ENCODE measurements at regions not wholly inside any gene's neighbourhood (a gene's known extent, or its start where the extent isn't known, plus 50 kb on each side); places are given as distances from the start of the nearest gene placed in this dataset.
"Not testable (repeated sequence)": the region's sequence is repeated elsewhere in the genome, so short reads cannot be mapped to it uniquely, and the experiment has no call there.

DNA sequence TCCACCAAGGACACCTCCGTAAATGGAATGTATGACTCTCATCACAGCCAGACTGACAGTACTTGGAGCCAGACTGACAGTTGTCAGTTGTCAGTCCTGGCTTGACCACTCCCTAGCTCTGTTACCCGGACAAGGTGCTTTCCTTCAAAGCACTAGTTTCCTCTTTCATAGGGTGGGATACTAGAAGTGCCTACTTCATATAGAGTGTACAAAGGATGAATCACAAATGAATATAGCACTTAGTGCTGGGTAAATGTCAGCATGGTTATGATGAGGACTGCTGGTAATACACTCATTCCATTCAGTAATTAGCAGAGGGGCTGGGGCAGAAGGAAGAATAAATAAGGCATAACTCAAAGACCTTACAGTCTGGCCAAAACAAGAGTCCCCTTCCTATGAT, 91.4 kb downstream of the ARL4C start:
- no peak for DNase-seq

DNA sequence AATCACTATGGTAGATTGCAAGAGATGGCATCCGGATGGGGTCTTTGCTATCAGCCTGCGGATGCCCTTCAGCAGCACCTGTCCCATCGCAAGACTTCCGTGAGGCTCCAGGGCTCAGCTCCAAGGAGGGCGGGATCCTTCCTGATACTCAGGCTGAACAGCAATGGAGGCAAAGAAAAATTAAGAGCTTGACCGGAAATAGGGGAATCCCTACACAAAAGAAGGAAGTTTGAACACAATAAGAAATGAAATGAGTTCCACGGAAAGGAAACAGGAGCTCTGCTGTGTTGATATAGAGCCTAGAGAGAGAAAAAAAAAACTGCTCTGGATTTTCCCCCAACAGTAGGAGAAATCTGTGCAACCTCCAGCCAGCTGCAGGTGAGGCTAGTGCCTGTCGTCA, 91.9 kb downstream of the ARL4C start:
- DNase-seq = no peak

DNA sequence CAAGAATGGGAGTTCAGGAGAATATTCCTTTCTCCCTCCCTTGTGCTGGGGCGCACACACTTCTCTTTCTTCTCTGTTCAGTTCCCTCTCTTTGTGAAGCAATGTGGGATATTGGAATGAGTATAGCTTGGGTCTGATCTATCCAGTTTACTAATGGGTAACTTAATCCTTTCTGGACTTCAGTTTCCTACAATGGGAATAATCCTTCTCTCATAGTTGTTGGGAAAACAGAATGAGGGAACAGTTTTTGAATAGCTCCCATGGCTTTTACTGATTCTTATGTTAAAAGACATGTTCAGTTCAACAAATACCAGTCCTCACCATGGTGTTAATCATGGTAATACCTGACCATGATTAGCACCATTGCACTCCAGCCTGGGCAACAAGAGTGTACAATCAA, 93.1 kb downstream of the ARL4C start:
- DNase-seq = no peak

DNA sequence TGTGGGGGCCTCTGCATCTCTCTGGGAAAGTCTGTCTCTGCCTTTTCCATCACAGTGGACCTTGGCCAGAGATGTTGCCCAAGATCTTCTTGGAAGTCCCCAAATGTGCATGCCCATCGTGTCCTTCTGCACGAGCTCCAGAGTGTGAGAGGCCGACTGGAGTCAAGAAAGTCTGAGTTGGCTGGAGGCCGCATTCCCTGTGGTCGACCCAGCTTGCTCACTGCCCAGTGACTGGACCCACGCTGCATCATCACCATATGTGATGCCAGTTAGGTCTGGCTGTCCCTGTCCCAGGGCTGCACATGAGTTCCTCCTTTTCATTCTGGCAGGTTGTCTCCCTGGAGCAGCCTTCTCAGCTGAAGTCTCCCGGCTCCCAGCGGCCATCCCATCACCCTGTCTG, 93.8 kb downstream of the ARL4C start:
- DNase-seq = no peak

DNA sequence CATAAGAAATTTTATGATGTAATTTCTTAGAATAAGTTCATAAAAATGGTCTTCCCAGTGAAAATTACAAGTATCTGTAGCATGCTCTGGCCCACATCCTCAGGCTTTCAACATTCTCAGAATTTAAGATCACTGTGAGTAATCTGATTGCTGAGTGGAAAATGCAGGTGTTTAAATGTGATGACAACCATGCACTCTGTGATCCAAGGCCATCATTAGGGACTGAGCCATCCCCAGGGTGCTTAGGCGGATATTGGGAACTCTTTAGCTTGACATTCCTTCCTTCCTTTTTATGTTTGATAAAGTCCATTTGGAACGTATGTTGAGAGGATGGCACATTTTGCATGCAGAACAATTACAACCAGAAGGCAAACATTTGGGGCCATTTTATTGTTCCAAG, 95.5 kb downstream of the ARL4C start:
- no peak for DNase-seq

- no peak for DNase-seq
Observed at GRCh38 chr2:234399451-234400246, 97.2 kb downstream of the ARL4C start.

GRCh38 chr2:234398531-234398930, 98.3 kb downstream of the ARL4C start:
- no peak for DNase-seq

- peak; percentile 85 for DNase-seq
Observed at GRCh38 chr2:234395891-234396420, 100.9 kb downstream of the ARL4C start.

- DNase-seq = no peak
Observed at GRCh38 chr2:234394450-234394849, 102.4 kb downstream of the ARL4C start.

DNA sequence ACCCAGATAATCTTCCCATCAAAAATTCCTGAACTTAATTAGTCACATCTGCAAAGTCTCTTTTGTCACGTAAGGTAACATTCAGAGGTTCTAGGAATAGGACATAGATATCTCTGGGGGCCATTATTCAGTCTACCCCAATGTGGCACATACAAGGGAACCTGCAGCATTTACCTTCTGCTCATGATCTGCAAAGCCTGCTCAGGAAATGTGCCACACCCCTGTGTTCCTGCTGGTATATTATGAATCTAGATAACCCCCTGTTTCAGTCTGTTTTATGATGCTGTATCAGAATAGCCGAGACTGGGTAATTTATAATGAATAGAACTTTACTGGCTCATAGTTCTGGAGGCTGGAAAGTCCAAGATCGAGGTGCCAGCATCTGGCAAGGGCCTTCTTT, 103.5 kb downstream of the ARL4C start:
- no peak for DNase-seq

GRCh38 chr2:234392041-234392615, 104.8 kb downstream of the ARL4C start:
- DNase-seq = no peak

GRCh38 chr2:234391625-234392024, 105.3 kb downstream of the ARL4C start:
- no peak for DNase-seq

GRCh38 chr2:234389661-234390060, 107.2 kb downstream of the ARL4C start:
- DNase-seq = not testable (repeated sequence)

DNA sequence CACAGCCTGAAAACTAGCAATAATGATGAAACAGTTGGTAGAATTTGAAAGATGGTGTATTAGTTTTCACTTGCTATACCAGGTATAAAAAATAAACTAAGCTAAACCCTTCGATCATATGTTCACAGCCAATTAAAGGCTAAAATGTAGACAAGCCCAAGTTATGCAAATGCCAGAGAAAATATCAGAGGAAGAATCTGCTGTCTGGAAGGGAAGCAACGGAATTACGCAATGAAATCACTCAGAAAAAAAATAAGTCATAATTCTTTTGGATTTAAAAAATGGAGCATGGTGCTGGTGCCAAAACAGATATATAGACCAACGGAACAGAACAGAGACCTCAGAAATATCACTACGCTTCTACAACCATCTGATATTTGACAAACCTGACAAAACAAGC, 108.3 kb downstream of the ARL4C start:
- no peak for DNase-seq

GRCh38 chr2:234386971-234387370, 109.9 kb downstream of the ARL4C start:
- DNase-seq = no peak

DNA sequence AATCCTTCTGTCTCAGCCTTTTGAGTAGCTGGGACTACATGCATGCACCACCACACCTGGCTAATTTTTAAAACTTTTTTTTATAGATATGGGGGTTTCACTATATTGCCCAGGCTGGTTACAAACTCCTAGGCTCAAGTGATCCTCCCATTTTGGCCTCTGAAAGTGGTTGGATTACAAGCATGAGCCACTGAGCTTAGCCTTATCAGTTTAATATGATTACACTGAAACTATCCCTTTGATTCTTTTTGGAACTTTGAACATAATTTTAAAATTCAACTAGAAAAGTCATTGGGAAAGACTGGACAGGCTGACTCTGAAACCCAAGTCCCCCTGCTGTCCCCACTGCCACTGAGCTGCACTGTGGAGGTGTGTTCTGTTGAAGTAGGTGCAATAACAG, 114.8 kb downstream of the ARL4C start:
- DNase-seq = no peak

DNA sequence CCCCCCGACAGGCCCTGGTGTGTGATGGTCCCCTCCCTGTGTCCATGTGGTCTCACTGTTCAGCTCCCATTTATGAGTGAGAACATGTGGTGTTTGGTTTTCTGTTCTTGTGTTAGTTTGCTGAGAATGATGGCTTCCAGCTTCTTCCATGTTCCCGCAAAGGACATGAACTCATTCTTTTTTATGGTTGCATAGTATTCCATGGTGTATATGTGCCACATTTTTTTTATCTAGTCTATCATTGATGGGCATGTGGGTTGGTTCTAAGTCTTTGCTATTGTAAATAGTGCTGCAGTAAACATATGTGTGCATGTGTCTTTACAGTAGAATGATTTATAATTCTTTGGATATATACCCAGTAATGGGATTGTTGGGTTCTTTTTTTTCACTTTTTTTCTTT, 117.9 kb downstream of the ARL4C start:
- DNase-seq = not testable (repeated sequence)

DNA sequence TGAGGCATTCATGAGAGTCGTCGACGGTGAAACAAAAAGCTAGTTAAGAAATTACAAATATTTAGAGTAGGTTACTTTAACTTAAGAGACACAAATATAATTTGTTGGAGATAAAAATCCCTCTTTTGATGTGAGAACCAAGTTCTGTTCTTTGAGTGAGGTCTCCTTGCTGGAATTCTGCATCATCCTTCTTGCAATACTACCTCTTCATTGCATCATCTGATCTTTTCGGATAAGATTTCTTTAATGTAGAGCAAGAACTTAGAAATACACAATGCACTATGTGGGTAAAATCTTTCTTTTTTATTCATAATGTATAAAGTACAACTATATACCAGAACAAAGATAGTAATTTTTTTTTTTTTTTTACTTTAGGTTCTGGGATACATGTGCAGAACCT, 118.4 kb downstream of the ARL4C start:
- no peak for DNase-seq

DNA sequence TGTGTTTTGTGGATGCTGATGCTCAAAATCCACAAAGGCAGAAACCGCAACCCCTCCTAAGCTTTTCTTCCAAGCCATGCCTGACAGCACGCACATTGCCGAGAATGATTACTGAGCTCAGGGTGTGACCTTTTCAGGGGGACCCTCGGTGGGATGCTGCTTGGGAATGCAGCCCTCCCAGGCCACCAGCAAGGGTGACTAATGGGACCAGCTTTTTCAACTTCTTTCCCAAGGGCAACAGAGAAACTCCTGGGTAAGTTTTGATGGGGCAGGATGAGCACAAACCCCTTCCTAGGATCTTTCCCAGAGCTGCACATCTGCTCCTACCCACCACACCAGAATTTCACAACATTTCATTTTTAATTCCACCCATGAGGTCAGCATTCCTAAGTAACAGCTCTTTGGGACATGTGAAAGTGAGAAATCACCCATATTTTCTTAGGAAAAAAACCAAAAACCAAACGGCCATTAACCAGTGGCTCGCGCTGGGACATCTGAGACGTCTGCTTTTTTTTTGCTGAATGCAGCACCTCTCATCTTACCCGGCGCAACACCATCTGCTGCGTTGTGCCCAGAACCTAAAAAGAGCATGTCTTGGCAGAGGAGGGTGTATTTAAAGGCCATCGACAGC, 119.0 kb downstream of the ARL4C start:
- DNase-seq = peak; percentile 67

DNA sequence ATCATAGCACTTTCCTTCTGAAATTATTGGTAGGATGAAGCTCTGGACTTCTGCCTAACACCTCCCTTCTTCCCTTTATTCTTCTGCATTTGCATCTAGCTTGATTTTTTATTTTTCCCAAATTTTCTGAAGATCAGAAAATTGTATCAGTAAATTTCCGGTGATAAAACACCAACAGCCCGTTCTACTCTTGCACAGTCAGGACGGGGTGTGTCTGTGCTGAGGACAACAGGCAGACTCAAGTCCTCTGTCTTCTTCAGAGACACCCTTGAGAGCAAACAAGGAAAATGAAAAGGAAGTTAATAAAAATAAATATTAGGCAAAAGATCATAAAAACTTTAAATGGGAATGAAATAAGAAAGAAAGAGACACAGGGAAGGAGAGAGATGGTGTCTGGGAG, 120.7 kb downstream of the ARL4C start:
- no peak for DNase-seq

DNA sequence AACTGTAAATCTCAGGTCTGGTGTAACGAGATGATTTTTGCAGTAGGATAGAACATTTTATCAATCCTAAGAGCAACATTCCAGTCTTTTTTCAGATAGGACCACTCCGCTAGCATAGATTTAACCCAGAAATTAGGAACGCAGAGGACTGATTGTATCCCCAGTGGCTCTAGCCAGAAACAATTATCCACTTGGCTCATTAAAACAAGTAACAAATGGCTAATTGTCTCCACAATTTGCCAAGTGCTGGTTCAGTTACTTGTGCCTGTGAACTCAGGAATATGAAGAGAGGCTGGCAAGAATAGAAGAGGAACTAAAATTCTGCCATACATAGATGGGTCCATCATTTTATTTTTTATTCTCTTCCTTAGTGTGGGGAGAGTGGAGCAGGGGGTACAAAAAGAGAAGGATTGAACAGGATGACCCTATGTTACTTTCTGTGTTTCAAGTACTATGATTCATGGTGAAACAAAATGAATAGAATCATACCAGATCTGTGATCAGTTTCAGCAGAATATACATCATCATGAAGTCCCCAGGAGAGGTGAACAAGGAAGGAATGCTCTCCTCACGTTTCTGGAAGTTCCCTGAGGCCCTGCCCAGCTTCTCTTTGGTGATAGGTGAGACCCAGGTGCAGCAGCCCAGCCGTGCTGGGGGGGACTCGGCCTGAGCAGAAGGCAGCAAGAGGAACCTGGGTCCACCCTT, 121.6 kb downstream of the ARL4C start:
- DNase-seq = peak; percentile 43

- DNase-seq = peak; percentile 56
Observed at GRCh38 chr2:234374736-234375135, 122.1 kb downstream of the ARL4C start.

GRCh38 chr2:234374150-234374508, 122.8 kb downstream of the ARL4C start:
- DNase-seq = no peak
